IPS-NIHi11 (cell line): ENCODE measurements at regions not wholly inside any gene's neighbourhood (a gene's known extent, or its start where the extent isn't known, plus 50 kb on each side); places are given as distances from the start of the nearest gene placed in this dataset.

Experiments used
- DNase-seq: peaks from one replicate; pipeline ENCODE4 v3.0.0; 2012; ENCODE audit warnings: mixed read lengths, low spot score

DNA sequence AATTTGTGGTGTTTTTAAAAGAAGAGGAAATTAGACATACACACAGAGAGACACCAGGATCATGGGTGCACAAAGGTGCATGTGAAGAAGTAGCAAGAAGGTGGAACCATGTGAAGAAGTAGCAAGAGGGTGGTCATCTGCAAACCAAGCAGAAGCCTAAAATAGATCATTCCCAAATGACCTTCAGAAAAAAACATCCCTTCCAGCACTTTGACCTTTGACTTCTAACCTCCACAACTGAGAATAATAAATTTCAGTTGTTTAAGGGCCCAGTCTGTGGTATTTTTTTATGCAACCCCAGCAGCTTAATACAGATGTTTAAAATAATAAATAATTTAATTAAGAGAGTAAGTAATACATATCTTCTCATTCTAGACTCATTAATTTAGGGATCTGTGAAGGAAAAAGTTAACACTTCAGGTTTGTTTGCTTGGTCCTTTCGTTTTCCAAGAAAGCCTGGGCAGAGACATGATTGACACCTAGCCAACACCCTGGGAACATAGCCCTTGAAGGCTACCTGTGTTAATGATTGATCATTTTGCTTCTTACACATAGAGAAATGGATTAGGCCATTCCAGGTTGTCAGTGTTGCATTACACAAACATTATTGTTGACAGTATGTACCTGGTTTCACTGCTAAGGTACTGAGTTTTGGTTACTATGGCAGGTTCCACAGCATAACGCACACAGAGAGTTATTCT is 1331.2 kb upstream of the GBE1 start:
- no peak for DNase-seq

DNA sequence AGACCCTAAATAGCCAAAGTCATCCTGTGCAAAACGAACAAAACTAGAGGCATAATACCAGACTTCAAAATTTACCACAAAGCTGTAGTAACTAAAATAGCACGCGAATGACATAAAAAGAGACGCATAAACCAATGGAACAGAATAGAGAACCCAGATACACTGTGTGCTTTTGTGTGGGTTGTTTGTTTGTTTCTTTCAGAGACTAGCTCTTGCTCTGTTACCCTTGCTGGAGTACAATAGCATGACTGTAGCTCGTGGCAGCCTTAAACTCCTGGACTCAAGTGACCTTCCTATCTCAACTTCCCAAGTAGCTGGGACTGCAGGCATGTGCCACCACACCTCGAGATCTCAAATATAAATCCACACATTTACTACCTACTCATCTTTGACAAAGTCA is 1314.6 kb upstream of the GBE1 start:
- no peak for DNase-seq

DNA sequence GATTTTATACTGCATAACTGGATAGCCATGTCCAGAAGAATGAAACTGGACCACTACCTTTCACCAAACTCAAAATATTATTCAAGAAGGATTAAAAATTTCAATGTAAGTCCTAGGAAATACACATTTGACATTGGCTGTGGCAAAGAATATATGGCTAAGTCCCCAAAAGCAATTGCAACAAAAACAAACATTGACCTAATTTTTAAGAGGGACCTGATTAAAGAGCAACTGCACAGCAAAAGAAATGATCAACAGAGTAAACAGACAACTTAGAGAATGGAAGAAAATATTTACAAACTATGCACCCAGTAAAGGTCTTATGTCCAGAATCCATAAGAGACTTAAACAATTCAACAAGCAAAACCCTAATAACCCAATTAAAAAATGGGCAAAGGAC is 1313.0 kb upstream of the GBE1 start:
- DNase-seq, result no peak

DNA sequence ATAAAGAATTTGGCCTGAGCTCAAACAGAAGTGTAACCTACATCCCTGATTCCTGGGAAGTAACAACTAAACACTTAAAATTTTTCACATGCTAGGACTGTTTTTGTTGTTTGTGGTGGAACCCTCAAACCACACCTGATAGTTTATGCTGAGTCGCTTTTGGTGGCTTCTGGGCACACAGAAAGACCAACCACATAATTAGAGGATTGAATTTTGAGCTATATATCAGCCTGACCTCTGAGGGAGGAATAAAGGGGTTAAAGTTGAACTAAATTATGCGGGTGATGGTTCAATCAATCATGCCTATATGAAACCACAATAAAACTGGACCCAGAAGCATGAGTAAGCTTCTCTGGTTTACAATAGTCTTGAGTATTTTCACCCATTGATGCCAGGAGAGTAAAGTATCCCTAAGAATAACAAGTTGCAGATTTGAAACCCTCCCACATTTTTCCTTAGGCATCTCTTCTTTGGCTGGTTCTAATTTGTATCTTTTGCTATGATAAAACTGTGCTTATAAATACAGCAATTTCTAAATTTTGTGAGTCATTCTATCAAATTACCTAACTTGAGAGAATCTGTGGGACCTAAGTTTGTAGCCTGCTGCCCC is 1304.5 kb upstream of the GBE1 start:
- DNase-seq, result no peak

DNA sequence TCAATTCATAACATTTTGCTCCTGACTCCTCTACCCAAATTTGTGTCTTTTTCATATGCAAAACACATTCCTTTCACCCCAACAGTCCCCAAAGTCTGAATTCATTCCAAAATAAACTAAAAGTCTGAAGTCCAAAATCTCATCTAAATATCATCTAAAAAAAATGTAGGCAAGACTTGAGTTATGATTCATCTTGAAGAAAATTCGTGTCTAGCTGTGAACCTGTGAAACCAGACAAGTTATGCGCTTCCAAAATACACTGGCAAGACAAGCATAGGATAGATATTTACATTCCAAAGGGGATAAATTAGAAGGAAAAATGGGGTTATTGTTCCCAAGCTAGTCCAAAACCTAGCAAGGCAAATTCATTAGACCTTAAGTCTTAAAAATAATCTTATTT is 1302.0 kb upstream of the GBE1 start:
- no peak for DNase-seq

DNA sequence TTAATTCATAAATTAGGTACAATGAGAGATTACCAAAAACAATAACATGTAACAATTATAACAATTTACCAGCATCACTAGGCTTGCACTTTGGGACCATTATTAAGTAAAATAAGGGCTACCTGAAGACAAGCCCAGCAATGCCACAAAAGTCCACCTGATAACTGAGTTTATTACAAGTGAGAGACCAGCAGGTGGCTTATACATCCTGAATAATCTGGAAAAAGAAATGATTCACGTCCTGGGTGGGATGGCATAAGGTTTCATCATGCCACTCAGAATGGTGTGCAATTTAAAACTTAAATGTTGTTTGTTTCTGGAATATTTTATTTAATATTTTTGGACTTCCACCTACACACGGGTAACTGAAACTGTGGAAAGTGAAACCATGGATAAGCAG is 1287.1 kb upstream of the GBE1 start:
- no peak for DNase-seq

DNA sequence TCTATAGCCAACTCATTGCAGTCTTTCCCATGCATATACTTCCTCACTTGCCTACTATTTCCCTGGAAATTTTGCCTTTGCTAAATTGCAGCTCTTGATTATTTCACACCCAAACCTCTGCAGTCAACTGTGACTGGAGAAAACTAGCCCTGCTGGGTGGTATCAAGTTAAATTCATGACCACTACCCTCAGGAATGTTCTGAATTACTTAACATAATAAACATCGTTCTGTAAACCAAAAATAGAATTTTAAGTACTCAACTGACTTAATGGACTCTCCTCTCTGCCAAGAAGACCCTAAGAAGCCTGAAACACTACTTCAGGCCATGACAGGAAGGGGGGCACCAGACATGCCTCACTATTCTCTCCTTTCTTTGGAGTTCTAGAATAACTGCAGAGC is 1278.0 kb upstream of the GBE1 start:
- DNase-seq, result no peak

DNA sequence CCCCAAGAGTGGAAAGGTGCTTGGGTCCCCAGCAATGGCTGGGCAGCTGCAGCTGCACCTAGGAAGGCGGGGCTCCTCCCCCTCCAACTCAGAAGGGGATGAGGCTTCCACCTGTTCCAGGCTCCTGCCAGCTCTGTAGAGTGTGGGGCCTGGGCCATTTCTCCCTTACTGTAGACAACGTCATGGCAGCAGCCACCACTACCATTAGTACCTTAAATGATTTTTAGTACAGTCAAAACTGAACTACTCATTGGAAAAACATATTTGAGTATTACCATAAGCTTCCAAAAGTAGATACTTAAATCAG is 1274.2 kb upstream of the GBE1 start:
- DNase-seq, result no peak

DNA sequence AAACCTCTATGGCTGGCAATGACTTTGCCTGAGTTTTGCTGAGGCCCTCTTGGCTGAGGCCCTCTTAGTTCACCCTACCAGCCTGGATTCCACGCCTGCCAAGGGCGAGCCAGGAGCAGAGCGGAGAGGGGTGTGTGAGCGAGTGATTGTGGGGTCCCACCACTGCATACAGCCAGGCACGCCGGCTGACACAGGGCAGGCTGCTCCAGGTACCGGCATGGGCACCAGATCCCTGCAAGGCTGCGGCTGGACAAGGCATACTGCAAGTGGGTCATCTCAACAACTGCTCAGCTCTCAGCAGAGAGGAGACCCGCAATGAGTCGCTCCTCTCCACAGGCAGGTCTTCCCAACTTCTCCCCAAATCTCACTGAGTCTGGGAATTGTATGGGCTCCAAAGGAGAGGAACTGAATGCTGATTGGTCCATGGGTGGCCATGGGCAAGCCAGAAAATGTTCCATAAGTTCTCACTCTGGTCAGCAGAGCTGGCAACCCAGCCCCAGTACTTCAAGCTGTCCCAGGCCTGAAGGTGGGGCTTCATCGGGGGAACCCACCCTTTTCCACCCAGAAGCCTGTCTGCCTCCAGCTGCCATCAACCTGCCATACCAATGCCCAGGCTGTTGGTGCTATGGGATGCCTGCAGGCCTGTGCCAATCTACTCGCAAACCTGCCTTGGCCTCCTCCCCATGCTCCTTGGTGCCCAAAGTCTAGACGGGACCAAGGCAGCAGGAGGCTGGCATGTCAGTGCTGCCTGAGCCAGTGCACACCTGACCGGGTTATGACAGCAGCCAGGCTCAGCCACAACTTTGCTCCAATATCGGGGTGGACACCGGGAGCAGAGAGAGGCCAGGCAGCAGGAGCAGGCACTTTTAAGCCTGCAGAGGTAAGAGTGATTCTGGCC is 1273.6 kb upstream of the GBE1 start:
- no peak for DNase-seq

DNA sequence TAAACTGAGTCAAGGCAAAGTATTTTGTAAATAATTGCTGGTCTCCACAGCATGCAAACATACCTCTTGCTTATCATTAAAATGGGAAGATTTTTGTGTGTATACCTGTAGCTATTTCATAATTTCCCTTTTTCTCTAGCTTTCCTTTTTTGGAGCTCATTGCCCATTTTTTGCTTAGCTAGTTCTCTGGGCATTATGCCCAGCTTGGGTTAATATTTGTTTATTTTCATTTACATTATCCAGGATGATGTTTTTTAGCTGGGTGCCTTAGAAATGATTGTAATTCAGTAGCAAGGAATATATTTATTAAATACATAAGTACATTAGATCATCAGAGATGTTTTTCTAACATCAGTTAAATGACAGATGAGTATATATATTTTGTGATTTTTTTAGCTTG is 1271.7 kb upstream of the GBE1 start:
- no peak for DNase-seq

DNA sequence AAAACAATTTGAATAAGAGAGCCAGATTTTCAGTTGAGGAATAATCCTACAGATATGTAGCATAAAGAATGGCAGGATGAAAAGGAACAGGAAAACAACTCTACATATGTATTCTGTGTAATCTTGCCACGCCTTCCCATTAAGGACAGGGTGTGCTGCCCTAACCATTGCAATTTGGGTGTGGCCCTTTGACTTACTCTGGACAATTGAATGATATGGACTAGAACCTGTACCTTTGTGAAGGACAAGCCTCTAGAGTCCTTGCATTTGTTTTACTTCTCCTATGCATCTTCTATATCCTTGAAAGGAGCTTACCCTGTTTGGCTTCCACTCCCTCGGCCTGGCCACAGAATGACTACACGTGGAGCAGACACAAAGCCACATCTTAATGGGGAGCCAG is 1261.6 kb upstream of the GBE1 start:
- no peak for DNase-seq

DNA sequence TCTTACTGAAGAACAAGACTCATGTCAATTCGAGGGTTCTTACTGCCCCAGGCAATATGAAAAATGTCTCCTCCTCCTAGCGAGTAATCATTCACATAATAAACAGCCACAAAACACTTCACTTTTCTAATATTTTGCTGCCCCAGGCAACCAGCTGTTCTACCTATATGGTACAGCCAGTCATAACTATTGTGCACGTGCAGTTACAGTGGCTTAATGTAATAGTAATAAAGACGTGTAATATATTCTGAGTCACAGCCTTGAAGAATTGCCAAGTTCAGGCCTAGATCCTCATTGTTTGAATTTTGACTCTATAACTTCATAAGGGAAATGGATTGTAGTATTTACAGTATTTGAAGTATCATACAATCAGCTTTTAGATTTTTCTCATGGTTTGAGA is 1250.0 kb upstream of the GBE1 start:
- DNase-seq, result no peak

DNA sequence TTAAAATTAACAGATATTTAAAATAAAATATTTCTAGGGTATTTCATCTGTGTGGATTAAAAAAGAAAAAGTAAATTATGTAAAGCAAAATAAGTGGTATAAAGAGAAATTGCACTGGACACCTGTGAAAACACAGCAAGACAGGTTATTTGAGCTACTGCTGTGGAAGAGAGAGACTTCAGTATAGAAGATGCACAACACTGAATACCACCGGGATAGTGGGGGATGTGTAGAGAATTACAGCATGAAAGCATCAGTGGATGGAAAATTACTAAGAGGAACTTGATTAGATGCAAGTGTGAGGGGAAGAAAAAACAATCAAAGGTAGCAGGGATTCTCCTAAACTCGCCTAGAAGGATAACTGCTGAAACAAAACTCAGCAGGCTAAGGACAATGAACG is 1242.5 kb upstream of the GBE1 start:
- DNase-seq, result no peak

DNA sequence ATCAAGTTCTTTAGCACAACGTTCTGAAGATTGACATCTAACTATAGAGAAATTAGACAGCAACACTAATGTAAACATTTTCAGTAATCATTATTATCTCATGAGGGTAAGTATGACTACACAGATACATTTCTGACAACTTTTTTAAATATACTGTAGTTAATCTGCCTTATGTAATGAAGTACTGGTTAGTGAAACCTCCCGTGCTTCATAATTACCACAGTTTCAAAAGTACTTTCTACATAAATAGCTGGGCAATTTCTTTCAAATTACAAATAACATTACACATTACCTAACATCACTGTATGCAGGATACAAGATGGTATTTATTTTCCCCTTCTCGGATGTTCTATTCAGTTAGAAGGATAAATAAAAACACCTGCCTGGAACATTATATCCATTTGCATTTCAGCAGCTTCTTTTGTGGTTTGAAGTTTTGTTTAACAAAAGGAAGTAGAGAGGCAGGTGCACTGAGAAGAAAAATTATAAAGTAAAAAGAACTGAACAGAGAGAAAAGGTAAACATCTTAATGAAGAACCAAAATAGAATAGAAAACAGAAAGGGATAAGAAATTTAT is 1241.5 kb upstream of the GBE1 start:
- DNase-seq, result no peak

DNA sequence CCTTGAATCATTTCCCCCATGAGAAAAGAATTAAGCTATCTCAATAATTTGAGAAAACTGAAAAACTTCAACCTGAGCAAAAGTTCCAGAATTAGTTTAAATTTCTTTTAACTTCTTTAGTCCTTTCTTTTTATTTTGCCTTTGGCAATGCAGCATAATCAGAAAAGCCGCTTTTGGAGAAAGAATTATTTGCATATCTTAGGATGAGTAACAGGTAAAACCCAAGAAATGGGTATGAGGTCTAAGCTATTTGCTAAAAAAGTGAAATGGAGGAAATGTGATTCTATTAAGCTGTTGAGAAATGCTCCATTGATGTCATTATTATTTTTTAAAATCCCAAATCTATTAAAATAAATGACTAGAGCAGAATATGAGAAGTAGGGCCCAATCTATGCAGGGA is 1238.3 kb upstream of the GBE1 start:
- DNase-seq, result no peak

DNA sequence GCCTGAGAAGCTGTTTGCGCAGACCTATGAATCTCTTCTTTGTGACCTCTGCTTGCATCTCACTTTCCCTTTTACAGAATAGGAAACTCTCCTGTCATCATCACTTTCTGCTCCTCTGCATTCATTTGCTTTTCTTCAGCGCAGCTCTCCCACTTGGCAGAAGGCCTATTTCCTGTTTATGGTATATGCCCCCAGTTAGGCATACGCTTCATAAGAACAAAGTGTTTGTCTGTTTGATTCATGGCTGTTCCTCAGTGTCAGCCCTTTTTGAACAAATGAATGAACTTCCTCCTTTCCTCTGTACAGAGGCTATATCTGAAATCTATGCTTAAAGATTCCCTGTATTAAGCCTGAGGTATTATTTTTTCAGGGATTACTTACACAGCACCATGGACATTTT is 1216.9 kb upstream of the GBE1 start:
- DNase-seq, result no peak

DNA sequence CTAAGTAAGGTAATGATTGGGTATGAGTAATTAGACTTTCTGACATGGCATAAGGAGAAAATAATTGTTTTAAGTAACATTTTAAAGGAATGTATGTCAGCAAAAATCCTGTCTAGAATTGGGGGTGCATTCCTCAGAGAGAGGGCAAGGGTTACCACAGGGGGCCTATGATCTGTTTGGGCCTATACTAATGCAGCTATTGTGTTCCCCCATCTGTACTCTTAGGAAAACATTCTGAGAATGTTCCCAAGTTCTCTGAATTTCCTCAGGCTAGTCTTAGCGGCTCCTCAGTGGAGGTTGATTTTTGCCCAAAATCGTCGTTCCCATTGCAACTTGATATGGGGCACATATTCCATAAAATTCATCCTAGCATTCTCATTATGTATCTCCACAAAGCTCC is 1216.4 kb upstream of the GBE1 start:
- DNase-seq, result no peak

DNA sequence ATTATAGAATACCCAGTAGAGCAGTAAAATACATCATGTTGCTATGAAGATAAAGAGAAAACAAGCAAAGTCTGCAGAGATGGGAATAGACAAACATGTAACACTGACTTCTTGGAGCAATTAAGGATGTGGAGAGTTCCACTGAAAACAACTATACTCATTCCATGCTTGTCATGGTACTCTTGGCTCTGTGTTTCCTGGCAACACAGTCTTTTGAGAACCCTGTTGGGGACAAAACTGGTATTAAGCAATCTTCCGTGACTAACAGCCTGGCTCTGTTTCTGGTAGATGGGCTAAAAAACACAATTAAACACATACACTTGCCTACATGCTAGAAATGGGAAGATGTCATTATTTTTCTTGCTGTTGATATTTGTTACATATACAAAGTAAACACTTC is 1212.3 kb upstream of the GBE1 start:
- no peak for DNase-seq

DNA sequence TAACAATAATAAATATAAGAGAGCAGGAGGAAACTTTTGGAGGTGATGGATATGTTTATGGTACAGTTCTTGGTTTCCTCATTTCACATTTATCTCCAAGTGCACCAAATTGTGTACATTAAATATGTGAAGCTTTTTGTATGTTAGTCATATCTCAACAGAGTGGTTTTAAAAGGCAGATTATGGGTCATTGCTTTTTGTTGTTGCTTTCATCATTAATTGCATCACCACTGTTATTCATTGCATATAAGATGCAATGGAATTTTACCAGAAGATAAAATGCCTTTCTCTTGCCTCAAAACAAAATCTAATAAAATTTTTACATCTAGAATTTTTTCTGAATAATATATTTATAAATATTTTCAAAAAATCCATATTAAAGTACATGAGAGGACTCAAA is 1198.9 kb upstream of the GBE1 start:
- no peak for DNase-seq

DNA sequence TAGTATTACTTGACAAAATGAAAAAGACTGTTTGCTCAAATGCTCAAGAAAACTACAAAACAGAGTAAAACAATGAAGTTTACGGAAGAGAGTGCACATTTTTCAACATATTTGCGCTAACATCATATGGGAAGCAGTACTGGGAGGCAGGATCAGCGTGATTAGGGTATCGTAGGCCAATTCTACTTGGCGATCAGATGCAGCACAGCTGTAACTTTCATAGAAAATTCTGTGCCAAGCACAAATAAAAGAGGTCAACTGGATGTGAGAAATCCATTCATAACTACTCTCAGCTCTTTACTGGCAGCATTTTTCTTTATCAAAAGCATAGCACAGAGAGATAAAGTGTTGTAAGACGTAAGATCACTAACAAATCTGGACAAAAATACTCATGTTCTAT is 1196.3 kb upstream of the GBE1 start:
- no peak for DNase-seq

DNA sequence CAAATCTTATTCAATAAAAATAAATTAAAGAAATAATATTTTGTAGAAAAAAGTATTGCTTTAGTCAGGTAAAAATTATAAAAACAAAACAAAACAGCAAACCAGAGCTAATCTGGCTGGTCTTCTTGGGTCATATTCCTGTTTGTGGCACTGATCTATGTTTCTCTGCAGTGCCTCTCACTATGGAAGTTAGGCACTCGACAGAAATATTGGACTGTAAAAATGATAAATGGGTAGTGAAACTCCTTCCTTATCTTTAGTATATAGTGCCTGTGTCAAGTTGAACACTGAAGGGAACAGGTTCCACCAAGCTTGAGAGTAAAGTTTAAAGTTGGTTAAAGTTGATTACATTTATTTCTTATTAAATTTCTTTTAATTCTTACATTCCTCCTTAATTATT is 1195.6 kb upstream of the GBE1 start:
- no peak for DNase-seq

DNA sequence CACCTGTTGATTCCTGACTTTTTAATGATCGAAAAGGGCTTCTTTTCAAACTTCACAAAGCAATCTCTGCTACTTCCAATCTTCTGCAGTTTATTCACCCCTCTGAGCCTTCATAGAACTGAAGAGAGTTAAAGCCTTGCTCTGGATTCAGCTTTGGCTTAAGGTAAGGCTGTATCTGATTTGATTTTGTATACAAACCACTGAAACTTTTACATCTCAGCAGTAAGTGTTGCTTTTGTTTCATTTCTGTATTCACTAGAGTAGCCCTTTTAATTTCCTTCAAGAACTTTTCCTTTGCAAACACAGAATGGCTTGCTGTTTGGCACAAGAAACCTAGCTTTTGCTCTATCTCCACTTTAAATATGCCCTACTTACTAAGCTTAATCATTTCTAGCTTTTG is 1193.0 kb upstream of the GBE1 start:
- no peak for DNase-seq

DNA sequence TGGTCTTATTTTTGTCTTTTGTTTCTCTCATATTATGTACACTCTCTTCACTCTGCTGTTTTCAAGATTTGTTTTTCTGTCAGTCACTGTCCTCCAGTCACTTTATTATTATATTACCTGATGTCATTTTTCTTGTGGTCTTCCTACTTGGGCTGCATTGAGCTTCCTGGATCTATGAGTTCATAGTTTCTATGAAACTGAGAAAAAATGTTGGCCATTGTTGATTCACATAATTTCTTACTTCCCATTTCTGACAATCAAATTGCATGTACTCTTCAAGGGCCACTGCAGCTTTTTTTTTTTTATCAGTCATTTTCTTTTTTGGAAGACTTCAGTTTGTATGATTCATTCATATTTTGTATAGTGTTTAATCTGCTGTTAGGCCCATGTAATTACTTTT is 1180.6 kb upstream of the GBE1 start:
- DNase-seq, result no peak
